Activated CD4-positive, alpha-beta memory T cell treated with anti-CD3 and anti-CD28 coated beads, Interleukin-2, amount 10 ng/mL, durations not matched to agents 7 days and 5 days (primary cell): ENCODE measurements at regions not wholly inside any gene's neighbourhood (a gene's known extent, or its start where the extent isn't known, plus 50 kb on each side); places are given as distances from the start of the nearest gene placed in this dataset.
"Not testable (repeated sequence)": the region's sequence is repeated elsewhere in the genome, so short reads cannot be mapped to it uniquely, and the experiment has no call there.

ENCODE experiments used
- CTCF ChIA-PET: fragments of 350-600 bp; sonication (Branson Sonifier 250); formaldehyde crosslinking; loops from one replicate; lab custom pipeline; 2021; ENCODE audit warnings: antibody characterized with exemption, inconsistent platforms; lab: Charles Lee
- POLR2A ChIA-PET: fragments of 350-600 bp; sonication (Branson Sonifier 250); formaldehyde crosslinking; loops from one replicate; lab custom pipeline; 2021; ENCODE audit warnings: antibody characterized with exemption; lab: Charles Lee
- DNase-seq: peaks from one replicate; pipeline ENCODE4 v3.0.0-alpha.2; 2020
- H3K27ac Mint-ChIP-seq: one replicate; pipeline ENCODE4 v1.8.0; 2021; ENCODE audit warnings: mild to moderate bottlenecking, mixed read lengths
- H3K27me3 Mint-ChIP-seq: one replicate; pipeline ENCODE4 v1.8.0; 2021; ENCODE audit warnings: mixed read lengths
- H3K36me3 Mint-ChIP-seq: one replicate; pipeline ENCODE4 v1.8.0; 2021; ENCODE audit warnings: low read depth, mixed read lengths
- H3K4me1 Mint-ChIP-seq: one replicate; pipeline ENCODE4 v1.8.0; 2021; ENCODE audit warnings: mixed read lengths
- H3K4me3 Mint-ChIP-seq: one replicate; pipeline ENCODE4 v1.8.0; 2021; ENCODE audit warnings: mild to moderate bottlenecking, mixed read lengths
- H3K9me3 Mint-ChIP-seq: one replicate; pipeline ENCODE4 v1.8.0; 2021; ENCODE audit warnings: mixed read lengths

DNA sequence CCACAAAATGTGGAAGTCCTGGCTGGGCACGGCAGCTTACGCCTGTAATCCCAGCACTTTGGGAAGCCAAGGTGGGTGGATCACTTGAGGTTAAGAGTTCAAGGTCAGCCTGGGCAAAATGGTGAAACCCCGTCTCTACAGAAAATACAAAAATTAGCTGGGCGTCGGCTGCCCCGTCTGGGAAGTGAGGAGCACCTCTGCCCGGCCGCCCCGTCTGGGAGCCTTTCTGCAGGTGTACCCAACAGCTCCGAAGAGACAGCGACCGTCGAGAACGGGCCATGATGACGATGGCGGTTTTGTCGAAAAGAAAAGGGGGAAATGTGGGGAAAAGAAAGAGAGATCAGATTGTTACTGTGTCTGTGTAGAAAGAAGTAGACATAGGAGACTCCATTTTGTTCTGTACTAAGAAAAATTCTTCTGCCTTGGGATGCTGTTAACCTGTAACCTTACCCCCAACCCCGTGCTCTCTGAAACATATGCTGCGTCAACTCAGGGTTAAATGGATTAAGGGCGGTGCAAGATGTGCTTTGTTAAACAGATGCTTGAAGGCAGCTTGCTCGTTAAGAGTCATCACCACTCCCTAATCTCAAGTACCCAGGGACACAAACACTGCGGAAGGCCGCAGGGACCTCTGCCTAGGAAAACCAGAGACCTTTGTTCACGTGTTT lies 75.0 kb downstream of the HAPSTR1 start:
- POLR2A ChIA-PET, H3K27ac Mint-ChIP-seq, H3K4me3 Mint-ChIP-seq, H3K4me1 Mint-ChIP-seq, H3K27me3 Mint-ChIP-seq, DNase-seq, H3K9me3 Mint-ChIP-seq, H3K36me3 Mint-ChIP-seq: not testable (repeated sequence)
- CTCF ChIA-PET, result interaction anchor here (0.7 kb wide), 1 partner anchor 232 kb away, joined by 4 read pairs; no protein-coding TSS in a partner anchor

DNA sequence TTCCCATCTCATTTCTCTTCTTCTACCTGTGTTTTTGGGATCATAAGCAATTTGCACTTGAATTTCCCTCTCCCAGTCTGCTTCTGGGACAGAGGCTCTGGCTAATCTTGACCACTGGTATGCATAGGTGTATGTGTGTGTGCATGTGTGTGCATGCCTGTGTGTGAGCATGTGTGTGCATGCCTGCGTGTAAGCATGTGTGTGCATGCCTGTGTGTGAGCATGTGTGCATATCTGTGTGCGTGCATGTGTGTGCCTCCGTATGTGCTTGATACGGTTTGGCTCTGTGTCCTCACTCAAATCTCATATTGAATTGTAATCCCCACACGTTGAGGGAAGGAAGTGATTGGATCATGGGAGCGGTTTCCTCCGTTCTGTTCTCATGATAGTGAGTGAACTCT lies 77.7 kb downstream of the HAPSTR1 start:
- no peak for DNase-seq
- H3K9me3 Mint-ChIP-seq, result no peaks in the 10 kb centered on the region
- H3K27ac Mint-ChIP-seq, result no peak overlapping the region
- H3K4me3 Mint-ChIP-seq, result no peak overlapping the region
- ChIA-PET CTCF (no interaction called here), POLR2A (no interaction called here)
- no peaks in the 10 kb centered on the region for H3K4me1 Mint-ChIP-seq
- H3K36me3 Mint-ChIP-seq, result no peaks in the 10 kb centered on the region
- no peaks in the 10 kb centered on the region for H3K27me3 Mint-ChIP-seq

DNA sequence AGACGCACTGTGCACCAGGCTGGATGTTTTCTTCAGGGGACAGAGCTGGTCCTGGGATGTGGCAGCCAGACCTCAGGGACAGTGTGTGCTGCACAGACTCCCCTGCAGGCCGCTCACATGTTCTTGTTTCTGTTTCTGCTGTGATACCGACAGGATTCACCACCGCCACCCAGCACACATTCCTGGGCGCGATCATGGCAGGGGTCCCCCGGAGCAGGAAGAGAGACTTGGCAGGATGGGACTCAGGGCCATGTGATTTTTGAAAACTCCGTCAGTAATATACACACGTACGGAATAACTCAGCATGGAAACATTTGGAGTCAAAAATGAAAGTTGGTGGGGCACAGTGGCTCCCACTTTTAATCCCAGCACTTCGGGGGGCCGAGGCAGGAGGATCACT lies 79.0 kb downstream of the HAPSTR1 start:
- Mint-ChIP-seq H3K36me3 (no peaks in the 10 kb centered on the region), H3K27me3 (no peaks in the 10 kb centered on the region), H3K9me3 (no peaks in the 10 kb centered on the region), H3K4me1 (no peaks in the 10 kb centered on the region), H3K27ac (no peak overlapping the region), H3K4me3 (no peak overlapping the region)
- ChIA-PET POLR2A (no interaction called here), CTCF (no interaction called here)
- DNase-seq, result no peak

DNA sequence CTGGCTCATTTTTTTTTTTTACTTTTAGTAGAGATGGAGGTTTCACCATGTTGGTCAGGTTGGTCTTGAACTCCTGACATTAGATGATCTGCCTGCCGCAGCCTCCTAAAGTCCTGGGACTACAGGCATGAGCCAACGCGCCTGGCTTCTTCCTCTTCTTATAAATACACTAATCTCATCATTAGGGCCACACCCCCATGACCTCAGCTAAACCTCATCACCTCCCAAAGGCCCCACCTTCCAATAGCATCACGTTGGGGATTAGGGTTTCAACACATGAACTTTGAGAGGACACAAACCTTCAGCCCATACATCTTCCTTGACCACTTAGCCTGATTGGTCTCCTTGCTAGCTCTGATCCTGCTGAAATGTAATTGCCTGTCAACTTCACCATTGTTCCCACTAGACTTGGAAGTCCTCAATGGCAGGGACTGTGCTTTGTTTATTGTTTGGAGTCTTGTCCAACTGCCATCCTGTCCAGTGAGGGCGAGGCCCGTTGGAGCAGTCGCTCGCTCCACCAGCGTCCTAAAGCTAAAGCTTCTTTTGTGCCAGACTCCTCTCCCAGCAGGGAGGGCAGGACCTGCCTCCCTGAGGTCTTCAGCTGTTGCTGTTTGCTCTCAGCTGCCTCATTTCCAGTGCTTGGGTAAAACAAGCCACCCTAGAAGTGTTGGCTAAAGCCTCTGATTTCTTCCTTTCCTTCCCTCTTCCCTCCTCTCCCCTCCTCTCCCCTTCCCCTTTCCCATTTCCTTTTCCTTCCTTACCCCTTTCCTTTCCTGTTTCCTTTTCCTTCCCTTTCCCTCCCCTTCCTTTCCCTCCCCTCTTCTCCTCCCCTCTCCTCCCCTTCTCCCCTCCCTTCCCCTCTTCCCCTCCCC lies 85.3 kb downstream of the HAPSTR1 start:
- no peak overlapping the region for H3K4me3 Mint-ChIP-seq
- no peaks in the 10 kb centered on the region for H3K4me1 Mint-ChIP-seq
- CTCF ChIA-PET, result no interaction called here
- no peak for DNase-seq
- H3K27ac Mint-ChIP-seq, result no peak overlapping the region
- no peaks in the 10 kb centered on the region for H3K27me3 Mint-ChIP-seq
- no peaks in the 10 kb centered on the region for H3K36me3 Mint-ChIP-seq
- POLR2A ChIA-PET, result no interaction called here
- H3K9me3 Mint-ChIP-seq, result no peaks in the 10 kb centered on the region

DNA sequence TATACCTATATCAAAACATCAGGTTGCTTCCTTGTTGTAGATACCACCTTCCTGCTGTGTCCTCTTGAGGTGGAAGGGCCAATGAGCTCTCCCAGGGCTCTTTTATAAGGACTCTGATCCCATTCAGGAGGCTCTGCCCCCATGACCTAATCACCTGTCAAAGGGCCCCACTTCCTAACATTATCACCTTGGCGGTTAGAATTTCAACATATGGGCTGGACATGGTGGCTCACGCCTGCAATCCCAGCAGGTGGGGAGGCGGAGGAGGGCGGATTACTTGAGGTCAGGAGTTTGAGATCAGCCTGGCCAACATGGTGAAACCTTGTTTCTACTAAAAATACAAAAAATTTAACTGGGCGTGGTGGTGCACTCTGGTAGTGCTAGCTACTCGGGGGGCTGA lies 86.4 kb downstream of the HAPSTR1 start:
- ChIA-PET CTCF (no interaction called here), POLR2A (no interaction called here)
- H3K36me3 Mint-ChIP-seq, result no peaks in the 10 kb centered on the region
- no peak overlapping the region for H3K4me3 Mint-ChIP-seq
- no peaks in the 10 kb centered on the region for H3K27me3 Mint-ChIP-seq
- H3K4me1 Mint-ChIP-seq, result no peaks in the 10 kb centered on the region
- no peak for DNase-seq
- no peaks in the 10 kb centered on the region for H3K9me3 Mint-ChIP-seq
- no peak overlapping the region for H3K27ac Mint-ChIP-seq

DNA sequence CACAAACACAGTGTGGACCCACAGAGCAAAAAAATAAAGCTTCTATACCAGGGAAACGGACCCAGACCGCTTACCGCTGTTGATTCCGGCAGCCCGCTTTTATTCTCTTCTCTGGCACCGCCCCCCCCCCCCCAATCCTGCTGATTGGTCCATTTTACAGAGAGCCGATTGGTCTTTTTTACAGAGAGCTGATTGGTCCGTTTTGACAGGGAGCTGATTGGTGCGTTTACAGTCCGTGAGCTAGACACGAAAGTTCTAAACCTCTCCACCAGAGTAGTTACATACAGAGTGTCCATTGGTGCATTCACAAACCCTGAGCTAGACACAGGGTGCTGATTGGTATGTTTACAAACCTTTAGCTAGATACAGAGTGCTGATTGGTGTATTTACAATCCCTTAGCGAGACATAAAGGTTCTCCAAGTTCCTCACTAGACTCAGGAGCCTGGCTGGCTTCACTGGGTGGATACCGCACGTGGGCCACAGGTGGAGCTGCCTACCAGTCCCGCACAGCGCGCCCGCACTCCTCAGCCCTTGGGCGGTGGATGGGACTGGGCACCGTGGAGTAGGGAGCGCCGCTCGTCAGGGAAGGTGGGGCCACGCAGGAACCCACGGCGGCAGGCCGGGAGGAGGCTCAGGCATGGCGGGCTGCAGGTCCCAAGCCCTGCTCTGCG lies 92.4 kb downstream of the HAPSTR1 start:
- ChIA-PET POLR2A (no interaction called here), CTCF (interaction anchor here (0.7 kb wide), 1 partner anchor 12 kb away, joined by 3 read pairs; no protein-coding TSS in a partner anchor)
- Mint-ChIP-seq H3K9me3 (no peaks in the 10 kb centered on the region), H3K27ac (no peak overlapping the region), H3K27me3 (no peaks in the 10 kb centered on the region), H3K4me1 (no peaks in the 10 kb centered on the region), H3K36me3 (no peaks in the 10 kb centered on the region), H3K4me3 (no peak overlapping the region)
- DNase-seq, result no peak

DNA sequence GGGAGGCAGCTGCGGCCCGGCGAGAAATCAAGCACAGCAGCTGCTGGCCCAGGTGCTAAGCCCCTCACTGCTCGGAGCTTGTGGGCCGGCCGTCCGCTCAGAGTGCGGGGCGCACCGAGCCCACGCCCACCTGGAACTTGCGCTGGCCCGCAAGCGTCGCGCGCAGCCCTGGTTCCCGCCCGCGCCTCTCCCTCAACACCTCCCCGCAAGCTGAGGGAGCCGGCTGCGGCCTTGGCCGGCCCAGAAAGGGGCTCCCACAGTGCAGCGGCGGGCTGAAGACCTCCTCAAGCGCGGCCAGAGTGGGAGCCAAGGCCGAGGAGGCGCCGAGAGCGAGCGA lies 92.9 kb downstream of the HAPSTR1 start:
- Mint-ChIP-seq H3K9me3 (no peaks in the 10 kb centered on the region), H3K27ac (no peak overlapping the region), H3K4me3 (no peak overlapping the region), H3K27me3 (no peaks in the 10 kb centered on the region), H3K4me1 (no peaks in the 10 kb centered on the region), H3K36me3 (no peaks in the 10 kb centered on the region)
- ChIA-PET POLR2A (no interaction called here), CTCF (interaction anchor here (0.7 kb wide), 1 partner anchor 12 kb away, joined by 3 read pairs; no protein-coding TSS in a partner anchor)
- no peak for DNase-seq

DNA sequence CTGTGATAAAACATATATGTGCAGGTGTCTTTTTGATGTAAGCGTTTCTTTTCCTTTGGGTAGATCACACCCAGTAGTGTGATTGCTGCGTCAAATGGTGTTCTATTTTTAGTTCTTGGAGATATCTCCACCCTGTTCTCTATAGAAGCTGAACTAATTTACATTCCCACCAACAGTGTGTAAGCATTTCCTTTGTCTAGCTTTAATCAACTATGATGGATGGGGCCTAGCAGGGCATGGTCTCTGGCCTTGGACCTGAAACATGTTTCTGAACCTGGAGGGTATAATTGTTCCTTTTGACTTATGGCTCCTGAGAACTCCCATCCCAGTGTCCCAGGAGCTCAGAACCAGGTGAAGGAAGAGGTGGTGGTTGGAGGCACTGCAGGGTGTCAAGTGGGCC lies 93.9 kb downstream of the HAPSTR1 start:
- H3K27me3 Mint-ChIP-seq, result no peaks in the 10 kb centered on the region
- no peaks in the 10 kb centered on the region for H3K4me1 Mint-ChIP-seq
- DNase-seq, result no peak
- H3K4me3 Mint-ChIP-seq, result no peak overlapping the region
- H3K36me3 Mint-ChIP-seq, result no peaks in the 10 kb centered on the region
- no peaks in the 10 kb centered on the region for H3K9me3 Mint-ChIP-seq
- ChIA-PET POLR2A (no interaction called here), CTCF (no interaction called here)
- no peak overlapping the region for H3K27ac Mint-ChIP-seq

DNA sequence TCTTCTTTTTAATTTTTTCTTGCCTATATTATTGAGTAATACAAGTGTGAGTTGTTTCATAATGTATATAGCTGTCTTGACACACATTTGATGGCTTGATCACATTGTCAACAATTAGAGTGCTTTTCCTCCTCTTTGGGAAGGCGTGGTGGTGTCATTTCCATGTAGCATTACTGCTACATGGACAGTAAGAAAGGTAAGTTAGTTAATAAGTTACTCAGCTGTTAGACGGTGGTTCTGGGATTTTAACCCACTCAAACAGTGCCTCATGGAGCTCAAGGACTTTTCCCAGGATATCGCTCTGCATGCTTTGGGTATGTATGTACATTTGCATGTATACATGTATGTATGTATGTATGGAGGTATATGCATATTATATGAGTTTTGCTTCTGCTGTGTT lies 94.6 kb downstream of the HAPSTR1 start:
- H3K27ac Mint-ChIP-seq, result no peak overlapping the region
- H3K36me3 Mint-ChIP-seq, result no peaks in the 10 kb centered on the region
- no peaks in the 10 kb centered on the region for H3K4me1 Mint-ChIP-seq
- no peak overlapping the region for H3K4me3 Mint-ChIP-seq
- DNase-seq, result no peak
- POLR2A ChIA-PET, result no interaction called here
- no peaks in the 10 kb centered on the region for H3K27me3 Mint-ChIP-seq
- H3K9me3 Mint-ChIP-seq, result no peaks in the 10 kb centered on the region
- CTCF ChIA-PET, result no interaction called here

DNA sequence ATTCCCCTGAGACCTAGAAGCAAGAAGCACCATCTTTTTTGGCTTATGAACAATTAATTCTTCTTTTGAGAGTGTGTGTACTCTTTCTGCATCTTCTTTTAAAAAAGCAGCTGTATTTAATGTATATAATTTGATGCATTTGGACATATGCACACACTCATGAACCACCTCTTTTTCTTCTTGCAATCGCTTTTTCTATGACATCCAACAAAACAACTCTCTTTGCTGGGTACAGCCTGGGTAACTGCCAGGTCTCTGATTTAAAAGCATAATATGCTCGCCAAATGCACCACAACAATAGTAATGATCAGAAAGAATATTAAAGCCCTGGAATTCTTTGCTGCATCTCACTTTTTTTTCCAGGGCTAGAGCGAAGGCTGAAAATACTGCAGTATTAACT lies 97.3 kb downstream of the HAPSTR1 start:
- H3K4me3 Mint-ChIP-seq, result no peak overlapping the region
- no peak for DNase-seq
- no peaks in the 10 kb centered on the region for H3K4me1 Mint-ChIP-seq
- no peak overlapping the region for H3K27ac Mint-ChIP-seq
- no peaks in the 10 kb centered on the region for H3K9me3 Mint-ChIP-seq
- ChIA-PET POLR2A (no interaction called here), CTCF (no interaction called here)
- H3K36me3 Mint-ChIP-seq, result no peaks in the 10 kb centered on the region
- no peaks in the 10 kb centered on the region for H3K27me3 Mint-ChIP-seq

DNA sequence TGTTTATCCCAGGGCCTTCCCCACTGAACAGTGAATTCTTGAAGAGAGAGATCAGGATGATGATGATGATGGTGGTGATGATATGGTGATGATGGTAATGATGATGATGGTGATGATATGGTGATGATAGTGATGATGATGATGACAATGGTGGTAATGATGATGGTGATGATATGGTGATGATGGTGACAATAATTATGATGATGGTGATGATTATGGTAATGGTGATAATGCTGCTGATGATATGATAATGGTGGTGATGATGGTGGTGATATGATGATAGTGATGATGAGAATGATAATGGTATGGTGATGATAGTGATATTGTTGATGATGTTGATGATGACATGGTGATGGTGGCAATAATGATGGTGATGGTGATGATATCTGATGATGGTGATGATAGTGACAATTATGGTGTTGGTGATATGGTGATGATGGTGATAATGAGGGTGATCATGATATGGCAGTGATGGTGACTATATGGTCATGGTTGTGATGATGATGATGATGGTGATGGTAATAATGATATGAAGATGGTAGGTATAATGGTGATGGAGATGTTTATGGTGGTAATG lies 99.9 kb downstream of the HAPSTR1 start:
- no peak for DNase-seq
- H3K4me3 Mint-ChIP-seq, result no peak overlapping the region
- H3K27me3 Mint-ChIP-seq, result no peaks in the 10 kb centered on the region
- ChIA-PET POLR2A (no interaction called here), CTCF (no interaction called here)
- H3K4me1 Mint-ChIP-seq, result no peaks in the 10 kb centered on the region
- H3K27ac Mint-ChIP-seq, result no peak overlapping the region
- H3K36me3 Mint-ChIP-seq, result no peaks in the 10 kb centered on the region
- H3K9me3 Mint-ChIP-seq, result no peaks in the 10 kb centered on the region

DNA sequence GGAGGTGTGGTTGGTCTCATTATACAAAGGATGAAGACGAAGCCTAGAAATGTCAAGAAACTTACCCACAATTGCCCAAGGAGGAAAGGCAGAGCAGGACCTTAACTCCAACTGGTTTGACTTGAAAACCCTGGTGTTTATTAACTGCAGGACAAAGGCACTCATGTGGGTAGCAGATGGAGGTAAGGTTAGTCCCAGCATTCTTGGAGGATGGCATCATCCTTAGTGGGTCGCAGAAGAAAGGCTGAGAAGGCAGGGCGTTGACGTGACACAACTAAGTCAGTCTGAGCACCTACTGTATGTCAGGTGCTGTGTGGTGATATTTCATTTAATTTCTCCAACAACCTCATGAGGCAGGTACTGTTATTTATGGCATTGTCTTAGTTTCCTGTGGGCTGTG lies 101.3 kb downstream of the HAPSTR1 start:
- Mint-ChIP-seq H3K4me1 (no peaks in the 10 kb centered on the region), H3K36me3 (no peaks in the 10 kb centered on the region), H3K9me3 (no peaks in the 10 kb centered on the region), H3K27ac (no peak overlapping the region), H3K27me3 (no peaks in the 10 kb centered on the region), H3K4me3 (no peak overlapping the region)
- DNase-seq, result no peak
- CTCF ChIA-PET, result no interaction called here
- POLR2A ChIA-PET, result no interaction called here

DNA sequence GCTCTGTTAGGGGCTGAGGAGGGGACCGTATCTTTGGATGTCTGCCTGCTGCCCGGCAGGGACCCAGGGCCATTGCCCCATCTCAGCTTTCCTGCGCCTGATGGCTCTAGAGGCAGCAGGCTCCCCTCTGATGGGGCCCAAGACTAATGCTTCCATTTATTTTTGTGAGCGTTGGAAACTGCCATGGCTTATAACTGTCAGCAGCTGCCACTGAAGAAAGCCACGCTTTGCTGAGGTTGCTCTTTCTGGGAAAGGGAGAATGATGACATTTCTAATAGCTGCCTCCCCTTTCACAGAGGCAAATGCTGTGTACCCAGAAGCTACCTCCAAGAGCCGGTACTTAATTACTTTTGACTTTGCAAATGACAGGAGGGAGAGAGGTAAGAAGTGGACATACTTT lies 103.8 kb downstream of the HAPSTR1 start:
- H3K4me3 Mint-ChIP-seq, result no peak overlapping the region

More for the DNA sequence above, 103.8 kb downstream of the HAPSTR1 start:
- H3K27ac Mint-ChIP-seq, result no peak overlapping the region
- H3K4me1 Mint-ChIP-seq, result no peaks in the 10 kb centered on the region
- H3K9me3 Mint-ChIP-seq, result no peaks in the 10 kb centered on the region
- POLR2A ChIA-PET, result no interaction called here
- no peaks in the 10 kb centered on the region for H3K36me3 Mint-ChIP-seq
- CTCF ChIA-PET, result no interaction called here
- no peak for DNase-seq
- no peaks in the 10 kb centered on the region for H3K27me3 Mint-ChIP-seq
